RWPE1 (cell line): ENCODE measurements at regions not wholly inside any gene's neighbourhood (a gene's known extent, or its start where the extent isn't known, plus 50 kb on each side); places are given as distances from the start of the nearest gene placed in this dataset.

Experiments used
- CTCF ChIA-PET: fragments of 350-600 bp; sonication (Branson Sonifier 250); formaldehyde crosslinking; extraction: SDS; loops from one replicate; lab custom pipeline; 2021; lab: Yijun Ruan, JAX
- POLR2A ChIA-PET: fragments of 400-600 bp; formaldehyde crosslinking; extraction: SDS; loops from one replicate; lab custom pipeline; 2020; ENCODE audit warnings: antibody characterized with exemption; ENCODE audit not compliant: low non-redundant PET; lab: Yijun Ruan, JAX
- DNase-seq: peaks from one replicate; pipeline ENCODE4 v3.0.0; 2012; ENCODE audit warnings: low spot score
- H3K27ac ChIP-seq: fragments of 450-650 bp; 2 replicates; pipeline ENCODE4 v1.5.1; 2017
- TF ChIP-seq, protein P1 (sequence below): fragments of 450-650 bp; conservative IDR thresholded peaks from 2 replicates; pipeline ENCODE4 v1.5.1; 2017; ENCODE audit warnings: low read depth, mild to moderate bottlenecking

DNA sequence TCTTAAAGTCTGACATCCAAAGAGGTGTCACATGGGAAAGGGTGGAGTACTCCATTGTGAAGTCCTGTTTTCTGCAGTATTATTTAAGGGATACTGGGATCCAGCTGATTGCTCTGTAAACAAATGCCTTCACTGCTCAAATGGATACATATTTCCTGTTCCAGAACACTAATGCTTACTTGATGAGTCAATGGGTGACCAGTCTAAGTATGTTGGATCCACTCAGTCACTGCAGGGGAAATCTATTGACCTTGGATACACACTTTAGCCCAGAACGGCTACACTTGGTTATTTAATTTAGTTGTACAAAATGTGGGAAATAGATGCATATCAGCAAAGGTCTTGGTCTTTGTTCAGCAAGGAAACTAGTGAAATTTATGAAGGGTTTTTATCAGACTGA lies 261.4 kb downstream of the MAP2K4 start:
- no peak for DNase-seq
- CTCF ChIA-PET = no interaction called here
- TF ChIP-seq, protein P1, sequence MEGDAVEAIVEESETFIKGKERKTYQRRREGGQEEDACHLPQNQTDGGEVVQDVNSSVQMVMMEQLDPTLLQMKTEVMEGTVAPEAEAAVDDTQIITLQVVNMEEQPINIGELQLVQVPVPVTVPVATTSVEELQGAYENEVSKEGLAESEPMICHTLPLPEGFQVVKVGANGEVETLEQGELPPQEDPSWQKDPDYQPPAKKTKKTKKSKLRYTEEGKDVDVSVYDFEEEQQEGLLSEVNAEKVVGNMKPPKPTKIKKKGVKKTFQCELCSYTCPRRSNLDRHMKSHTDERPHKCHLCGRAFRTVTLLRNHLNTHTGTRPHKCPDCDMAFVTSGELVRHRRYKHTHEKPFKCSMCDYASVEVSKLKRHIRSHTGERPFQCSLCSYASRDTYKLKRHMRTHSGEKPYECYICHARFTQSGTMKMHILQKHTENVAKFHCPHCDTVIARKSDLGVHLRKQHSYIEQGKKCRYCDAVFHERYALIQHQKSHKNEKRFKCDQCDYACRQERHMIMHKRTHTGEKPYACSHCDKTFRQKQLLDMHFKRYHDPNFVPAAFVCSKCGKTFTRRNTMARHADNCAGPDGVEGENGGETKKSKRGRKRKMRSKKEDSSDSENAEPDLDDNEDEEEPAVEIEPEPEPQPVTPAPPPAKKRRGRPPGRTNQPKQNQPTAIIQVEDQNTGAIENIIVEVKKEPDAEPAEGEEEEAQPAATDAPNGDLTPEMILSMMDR = no peak
- no peak overlapping the region for H3K27ac ChIP-seq
- POLR2A ChIA-PET = no interaction called here

DNA sequence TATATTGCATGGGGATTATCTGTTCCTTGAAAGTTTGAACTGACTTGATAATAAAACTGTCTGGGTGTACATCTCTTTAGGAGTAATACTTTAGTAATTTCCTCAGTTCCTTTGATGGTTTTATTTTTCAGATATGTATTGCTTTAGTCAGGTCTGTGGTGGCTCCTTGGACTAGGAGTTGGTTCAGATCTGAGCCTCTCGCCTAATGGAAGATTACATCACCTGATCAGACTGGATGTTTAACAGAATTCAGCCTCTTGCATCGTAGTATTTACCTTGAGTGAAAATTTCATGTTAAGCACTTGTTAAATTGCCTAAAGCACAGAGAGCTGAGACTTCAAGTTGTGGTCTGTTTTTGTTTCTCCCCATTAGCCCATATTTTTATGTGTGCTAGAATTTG lies 267.3 kb downstream of the MAP2K4 start:
- POLR2A ChIA-PET = no interaction called here
- CTCF ChIA-PET = no interaction called here
- DNase-seq = no peak
- TF ChIP-seq, protein P1 = no peak
- no peak overlapping the region for H3K27ac ChIP-seq

DNA sequence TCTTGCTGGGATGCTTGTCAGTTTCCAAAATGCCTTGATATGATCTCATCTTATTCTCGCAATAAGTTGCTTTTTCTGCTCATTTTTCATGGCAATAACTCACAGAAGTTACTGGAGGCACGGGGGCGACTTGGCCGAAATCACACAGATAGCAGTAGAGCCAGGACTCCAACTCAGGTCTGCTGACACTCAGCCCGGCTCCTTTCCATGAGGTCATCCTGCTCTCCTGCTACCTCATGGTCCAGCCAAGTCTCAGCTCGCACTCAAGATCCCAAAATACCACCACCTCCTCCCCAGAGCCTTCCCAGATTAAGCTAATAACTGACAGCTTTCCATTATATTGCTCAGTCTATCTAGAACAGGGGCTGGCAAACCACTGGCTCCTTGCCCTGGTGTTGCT lies 269.5 kb downstream of the MAP2K4 start:
- ChIA-PET CTCF (interaction anchor here (0.6 kb wide), 1 partner anchor 23 kb away, joined by 3 read pairs; no protein-coding TSS in a partner anchor), POLR2A (no interaction called here)
- no peak overlapping the region for H3K27ac ChIP-seq
- no peak for DNase-seq
- TF ChIP-seq, protein P1 = no peak

- TF ChIP-seq, protein P1 = no peak
- no peak for DNase-seq
- no peak overlapping the region for H3K27ac ChIP-seq
- CTCF ChIA-PET = no interaction called here
- POLR2A ChIA-PET = no interaction called here
Observed at GRCh38 chr17:12296209-12296625, 275.5 kb downstream of the MAP2K4 start.

GRCh38 chr17:12301551-12301950 lies 280.9 kb downstream of the MAP2K4 start:
- POLR2A ChIA-PET = no interaction called here
- H3K27ac ChIP-seq = no peak overlapping the region
- TF ChIP-seq, protein P1 = no peak
- CTCF ChIA-PET = no interaction called here
- DNase-seq = no peak

DNA sequence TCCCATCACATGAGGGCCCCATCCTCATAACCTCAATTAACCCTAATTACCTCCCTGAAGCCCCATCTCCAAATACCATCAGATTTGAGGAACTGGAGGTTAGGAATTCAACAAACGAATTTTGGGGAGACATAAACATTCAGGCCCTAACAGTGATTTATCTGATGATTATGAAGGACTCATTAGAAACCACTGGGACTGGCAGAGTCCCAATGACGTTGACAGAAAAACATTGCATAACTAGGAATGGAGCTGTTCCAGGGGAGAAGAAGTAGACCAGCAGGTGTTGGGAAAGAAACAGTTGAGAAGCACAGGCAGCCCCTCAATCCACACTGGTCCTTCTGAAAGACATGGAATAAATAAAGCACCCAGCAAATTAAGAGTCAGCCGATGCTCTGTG lies 282.0 kb downstream of the MAP2K4 start:
- ChIA-PET CTCF (no interaction called here), POLR2A (no interaction called here)
- no peak for DNase-seq
- TF ChIP-seq, protein P1 = no peak
- H3K27ac ChIP-seq = no peak overlapping the region

DNA sequence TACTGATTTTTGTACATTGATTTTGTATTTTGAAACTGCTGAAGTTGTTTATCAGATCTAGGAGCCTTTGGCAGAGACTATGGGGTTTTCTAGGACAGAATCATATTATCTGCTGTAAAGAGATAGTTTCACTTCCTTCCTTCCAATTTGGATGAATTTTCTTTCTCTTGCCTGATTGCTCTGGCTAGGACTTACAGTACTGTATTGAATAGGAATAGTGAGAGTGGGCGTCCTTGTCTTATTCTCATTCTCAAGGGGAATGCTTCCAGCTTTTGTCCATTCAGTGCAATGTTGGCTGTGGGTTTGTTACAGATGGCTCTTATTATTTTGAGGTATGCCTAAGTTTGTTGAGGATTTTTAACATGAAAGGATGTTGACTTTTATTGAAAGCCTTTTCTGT lies 290.1 kb downstream of the MAP2K4 start:
- TF ChIP-seq, protein P1 = no peak
- ChIA-PET CTCF (no interaction called here), POLR2A (no interaction called here)
- DNase-seq = no peak
- no peak overlapping the region for H3K27ac ChIP-seq
